Liver (tissue), 8 donors: ENCODE measurements at regions not wholly inside any gene's neighbourhood (a gene's known extent, or its start where the extent isn't known, plus 50 kb on each side); places are given as distances from the start of the nearest gene placed in this dataset.

Experiments
- DNase-seq: peaks from one replicate; pipeline ENCODE4 v3.0.0-alpha.2; 2017; ENCODE audit warnings: low spot score
- H3K27ac ChIP-seq, 2 donors: one replicate each; pipeline ENCODE4 v1.7.0; 2013; ENCODE audit warnings: inconsistent platforms in 2 of 2, low read length in 2 of 2, control low read depth in 1 of 2, low read depth in 1 of 2, mild to moderate bottlenecking in 1 of 2
- H3K27me3 ChIP-seq, 4 donors: one replicate each; pipeline versions ENCODE4 v1.6.1 to v1.7.0; 2013; ENCODE audit warnings: low read length in 3 of 4, inconsistent platforms in 1 of 4, mild to moderate bottlenecking in 1 of 4, moderate library complexity in 1 of 4; ENCODE audit not compliant: control insufficient read depth in 4 of 4, insufficient read depth in 4 of 4
- H3K36me3 ChIP-seq, 4 donors: one replicate each; pipeline versions ENCODE4 v1.6.1 to v1.7.0; 2013; ENCODE audit warnings: low read length in 3 of 4, mild to moderate bottlenecking in 3 of 4, low read depth in 1 of 4, moderate library complexity in 1 of 4; ENCODE audit not compliant: control insufficient read depth in 4 of 4, insufficient read depth in 3 of 4
- H3K4me1 ChIP-seq, 4 donors: one replicate each; pipeline versions ENCODE4 v1.6.1 to v1.7.0; 2013; ENCODE audit warnings: low read length in 3 of 4, mild to moderate bottlenecking in 3 of 4, moderate library complexity in 1 of 4; ENCODE audit not compliant: control insufficient read depth in 4 of 4, insufficient read depth in 4 of 4
- H3K4me3 ChIP-seq, 3 donors: one replicate each; pipeline versions ENCODE4 v1.6.1 to v1.7.0; 2013; ENCODE audit warnings: low read length in 3 of 3, control low read depth in 1 of 3, low read depth in 1 of 3, mild to moderate bottlenecking in 1 of 3
- H3K9ac ChIP-seq, 2 donors: one replicate each; pipeline ENCODE4 v1.7.0; 2013; ENCODE audit warnings: low read length in 2 of 2, mild to moderate bottlenecking in 2 of 2, moderate library complexity in 2 of 2, control low read depth in 1 of 2, low read depth in 1 of 2
- H3K9me3 ChIP-seq, 4 donors: one replicate each; pipeline versions ENCODE4 v1.6.1 to v1.7.0; 2013; ENCODE audit warnings: low read length in 3 of 4; ENCODE audit not compliant: control insufficient read depth in 4 of 4
- EGR1 ChIP-seq, 2 donors: IDR thresholded peaks; 2 replicates each; pipeline ENCODE4 v1.6.1; 2016 to 2018; ENCODE audit warnings: antibody characterized with exemption in 2 of 2, low read depth in 2 of 2
- FOXA1 ChIP-seq: IDR thresholded peaks from 2 replicates; pipeline ENCODE4 v1.6.1; 2016; ENCODE audit warnings: antibody characterized with exemption
- FOXA2 ChIP-seq: IDR thresholded peaks from 2 replicates; pipeline ENCODE4 v1.6.1; 2016; ENCODE audit warnings: antibody characterized with exemption
- GABPA ChIP-seq, 2 donors: IDR thresholded peaks in 1 of 2; conservative IDR thresholded peaks in 1 of 2; 2 replicates each; pipeline ENCODE4 v1.6.1; 2016; ENCODE audit warnings: antibody characterized with exemption in 2 of 2, mild to moderate bottlenecking in 1 of 2, moderate library complexity in 1 of 2
- HNF4A ChIP-seq, 2 donors: conservative IDR thresholded peaks; 2 replicates each; pipeline ENCODE4 v1.6.1; 2016; ENCODE audit warnings: antibody characterized with exemption in 2 of 2, mild to moderate bottlenecking in 2 of 2
- HNF4G ChIP-seq: IDR thresholded peaks from 2 replicates; pipeline ENCODE4 v1.6.1; 2016; ENCODE audit warnings: antibody characterized with exemption
- JUND ChIP-seq, 2 donors: IDR thresholded peaks; 2 replicates each; pipeline ENCODE4 v1.6.1; 2016; ENCODE audit warnings: antibody characterized with exemption in 2 of 2
- NR2F2 ChIP-seq: IDR thresholded peaks from 2 replicates; pipeline ENCODE4 v1.6.1; 2016; ENCODE audit warnings: antibody characterized with exemption
- RAD21 ChIP-seq, 2 donors: IDR thresholded peaks; 2 replicates each; pipeline ENCODE4 v1.6.1; 2016; ENCODE audit warnings: antibody characterized with exemption in 2 of 2, mild to moderate bottlenecking in 2 of 2
- RXRA ChIP-seq, 2 donors: IDR thresholded peaks; 2 replicates each; pipeline ENCODE4 v1.6.1; 2017 to 2018; ENCODE audit warnings: antibody characterized with exemption in 2 of 2, mild to moderate bottlenecking in 1 of 2
- SP1 ChIP-seq: IDR thresholded peaks from 2 replicates; pipeline ENCODE4 v1.6.1; 2018; ENCODE audit warnings: antibody characterized with exemption, mild to moderate bottlenecking
- TAF1 ChIP-seq: conservative IDR thresholded peaks from 2 replicates; pipeline ENCODE4 v1.6.1; 2016; ENCODE audit warnings: antibody characterized with exemption, mild to moderate bottlenecking
- YY1 ChIP-seq: IDR thresholded peaks from 2 replicates; pipeline ENCODE4 v1.6.1; 2016; ENCODE audit warnings: antibody characterized with exemption, mild to moderate bottlenecking
- WGBS: extraction: QIAGEN DNeasy Blood & Tissue Kit; methylation state at CpG from one replicate; pipeline ENCODE4 v1.1.7; 2013; 5-methylcytosine and 5-hydroxymethylcytosine counted together
- TF ChIP-seq, protein P1 (sequence below): IDR thresholded peaks from 2 replicates; pipeline ENCODE4 v1.6.1; 2016; ENCODE audit warnings: antibody characterized with exemption
- TF ChIP-seq, protein P2 (sequence below): IDR thresholded peaks from 2 replicates; pipeline ENCODE4 v1.6.1; 2016; ENCODE audit warnings: antibody characterized with exemption
- TF ChIP-seq, protein P3 (sequence below): IDR thresholded peaks from 2 replicates; pipeline ENCODE4 v1.6.1; 2016; ENCODE audit warnings: antibody characterized with exemption
- TF ChIP-seq, protein P4 (sequence below): fragments of 150-350 bp; IDR thresholded peaks from 2 replicates; pipeline ENCODE4 v1.5.1; 2017; ENCODE audit warnings: improper control_type of control experiment, low read depth, low read length; ENCODE audit not compliant: missing input control
- TF ChIP-seq, protein P5 (sequence below): IDR thresholded peaks from 2 replicates; pipeline ENCODE4 v1.6.1; 2016; ENCODE audit warnings: antibody characterized with exemption, mild to moderate bottlenecking
- donor health status: healthy.
- donor health status: healthy.
- donor health status: healthy.
- donor health status: healthy.
- donor health status: healthy.

DNA sequence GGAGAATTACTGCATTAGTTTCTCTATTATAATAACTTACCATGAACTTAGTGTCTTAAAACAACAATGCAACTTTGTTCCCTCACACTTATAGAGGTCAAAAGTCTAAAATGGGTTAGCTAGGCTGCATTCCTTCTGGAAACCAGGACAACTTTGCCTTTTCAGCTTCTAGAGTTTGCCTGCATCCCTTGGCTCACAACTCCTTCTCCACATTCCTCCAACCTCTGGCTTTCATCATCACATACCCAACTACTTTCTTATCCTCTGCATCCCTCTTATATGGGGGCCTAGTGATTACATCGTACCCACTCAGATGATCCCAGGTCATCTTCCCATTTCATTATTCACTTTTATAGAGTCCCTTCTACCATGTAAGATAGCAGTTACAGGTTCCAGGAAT is 251.1 kb downstream of the C12orf50 start:
- Histone ChIP-seq H3K9me3 (peaks cover 0 to 2% (median 1%) of the 10 kb centered on the region in 4 donors), H3K4me1 (no peaks in the 10 kb centered on the region), H3K9ac (no peak overlapping the region), H3K27me3 (no peaks in the 10 kb centered on the region), H3K36me3 (no peaks in the 10 kb centered on the region), H3K27ac (no peak overlapping the region), H3K4me3 (no peak overlapping the region)
- no peak for DNase-seq
- 84% methylated on average over 1 of the region's 1 CpG for WGBS
- TF ChIP-seq, protein P1, sequence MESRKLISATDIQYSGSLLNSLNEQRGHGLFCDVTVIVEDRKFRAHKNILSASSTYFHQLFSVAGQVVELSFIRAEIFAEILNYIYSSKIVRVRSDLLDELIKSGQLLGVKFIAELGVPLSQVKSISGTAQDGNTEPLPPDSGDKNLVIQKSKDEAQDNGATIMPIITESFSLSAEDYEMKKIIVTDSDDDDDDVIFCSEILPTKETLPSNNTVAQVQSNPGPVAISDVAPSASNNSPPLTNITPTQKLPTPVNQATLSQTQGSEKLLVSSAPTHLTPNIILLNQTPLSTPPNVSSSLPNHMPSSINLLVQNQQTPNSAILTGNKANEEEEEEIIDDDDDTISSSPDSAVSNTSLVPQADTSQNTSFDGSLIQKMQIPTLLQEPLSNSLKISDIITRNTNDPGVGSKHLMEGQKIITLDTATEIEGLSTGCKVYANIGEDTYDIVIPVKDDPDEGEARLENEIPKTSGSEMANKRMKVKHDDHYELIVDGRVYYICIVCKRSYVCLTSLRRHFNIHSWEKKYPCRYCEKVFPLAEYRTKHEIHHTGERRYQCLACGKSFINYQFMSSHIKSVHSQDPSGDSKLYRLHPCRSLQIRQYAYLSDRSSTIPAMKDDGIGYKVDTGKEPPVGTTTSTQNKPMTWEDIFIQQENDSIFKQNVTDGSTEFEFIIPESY: no peak
- no peak for TF ChIP-seq YY1
- TF ChIP-seq, protein P2, sequence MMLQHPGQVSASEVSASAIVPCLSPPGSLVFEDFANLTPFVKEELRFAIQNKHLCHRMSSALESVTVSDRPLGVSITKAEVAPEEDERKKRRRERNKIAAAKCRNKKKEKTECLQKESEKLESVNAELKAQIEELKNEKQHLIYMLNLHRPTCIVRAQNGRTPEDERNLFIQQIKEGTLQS: no peak
- TF ChIP-seq RAD21 (IDR thresholded peaks at IDR 0.05): no peak
- TF ChIP-seq, protein P3, sequence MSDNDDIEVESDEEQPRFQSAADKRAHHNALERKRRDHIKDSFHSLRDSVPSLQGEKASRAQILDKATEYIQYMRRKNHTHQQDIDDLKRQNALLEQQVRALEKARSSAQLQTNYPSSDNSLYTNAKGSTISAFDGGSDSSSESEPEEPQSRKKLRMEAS: no peak
- no peak for TF ChIP-seq RXRA (IDR thresholded peaks at IDR 0.05)
- no peak for TF ChIP-seq SP1
- TF ChIP-seq JUND (IDR thresholded peaks at IDR 0.05): no peak
- no peak for TF ChIP-seq FOXA1
- no peak for TF ChIP-seq FOXA2
- TF ChIP-seq, protein P4, sequence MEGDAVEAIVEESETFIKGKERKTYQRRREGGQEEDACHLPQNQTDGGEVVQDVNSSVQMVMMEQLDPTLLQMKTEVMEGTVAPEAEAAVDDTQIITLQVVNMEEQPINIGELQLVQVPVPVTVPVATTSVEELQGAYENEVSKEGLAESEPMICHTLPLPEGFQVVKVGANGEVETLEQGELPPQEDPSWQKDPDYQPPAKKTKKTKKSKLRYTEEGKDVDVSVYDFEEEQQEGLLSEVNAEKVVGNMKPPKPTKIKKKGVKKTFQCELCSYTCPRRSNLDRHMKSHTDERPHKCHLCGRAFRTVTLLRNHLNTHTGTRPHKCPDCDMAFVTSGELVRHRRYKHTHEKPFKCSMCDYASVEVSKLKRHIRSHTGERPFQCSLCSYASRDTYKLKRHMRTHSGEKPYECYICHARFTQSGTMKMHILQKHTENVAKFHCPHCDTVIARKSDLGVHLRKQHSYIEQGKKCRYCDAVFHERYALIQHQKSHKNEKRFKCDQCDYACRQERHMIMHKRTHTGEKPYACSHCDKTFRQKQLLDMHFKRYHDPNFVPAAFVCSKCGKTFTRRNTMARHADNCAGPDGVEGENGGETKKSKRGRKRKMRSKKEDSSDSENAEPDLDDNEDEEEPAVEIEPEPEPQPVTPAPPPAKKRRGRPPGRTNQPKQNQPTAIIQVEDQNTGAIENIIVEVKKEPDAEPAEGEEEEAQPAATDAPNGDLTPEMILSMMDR: no peak
- no peak for TF ChIP-seq TAF1
- TF ChIP-seq, protein P5, sequence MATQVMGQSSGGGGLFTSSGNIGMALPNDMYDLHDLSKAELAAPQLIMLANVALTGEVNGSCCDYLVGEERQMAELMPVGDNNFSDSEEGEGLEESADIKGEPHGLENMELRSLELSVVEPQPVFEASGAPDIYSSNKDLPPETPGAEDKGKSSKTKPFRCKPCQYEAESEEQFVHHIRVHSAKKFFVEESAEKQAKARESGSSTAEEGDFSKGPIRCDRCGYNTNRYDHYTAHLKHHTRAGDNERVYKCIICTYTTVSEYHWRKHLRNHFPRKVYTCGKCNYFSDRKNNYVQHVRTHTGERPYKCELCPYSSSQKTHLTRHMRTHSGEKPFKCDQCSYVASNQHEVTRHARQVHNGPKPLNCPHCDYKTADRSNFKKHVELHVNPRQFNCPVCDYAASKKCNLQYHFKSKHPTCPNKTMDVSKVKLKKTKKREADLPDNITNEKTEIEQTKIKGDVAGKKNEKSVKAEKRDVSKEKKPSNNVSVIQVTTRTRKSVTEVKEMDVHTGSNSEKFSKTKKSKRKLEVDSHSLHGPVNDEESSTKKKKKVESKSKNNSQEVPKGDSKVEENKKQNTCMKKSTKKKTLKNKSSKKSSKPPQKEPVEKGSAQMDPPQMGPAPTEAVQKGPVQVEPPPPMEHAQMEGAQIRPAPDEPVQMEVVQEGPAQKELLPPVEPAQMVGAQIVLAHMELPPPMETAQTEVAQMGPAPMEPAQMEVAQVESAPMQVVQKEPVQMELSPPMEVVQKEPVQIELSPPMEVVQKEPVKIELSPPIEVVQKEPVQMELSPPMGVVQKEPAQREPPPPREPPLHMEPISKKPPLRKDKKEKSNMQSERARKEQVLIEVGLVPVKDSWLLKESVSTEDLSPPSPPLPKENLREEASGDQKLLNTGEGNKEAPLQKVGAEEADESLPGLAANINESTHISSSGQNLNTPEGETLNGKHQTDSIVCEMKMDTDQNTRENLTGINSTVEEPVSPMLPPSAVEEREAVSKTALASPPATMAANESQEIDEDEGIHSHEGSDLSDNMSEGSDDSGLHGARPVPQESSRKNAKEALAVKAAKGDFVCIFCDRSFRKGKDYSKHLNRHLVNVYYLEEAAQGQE: no peak
- TF ChIP-seq NR2F2: no peak
- no peak for TF ChIP-seq HNF4A (conservative IDR thresholded peaks at IDR 0.05)
- TF ChIP-seq EGR1 (IDR thresholded peaks at IDR 0.05; ENCODE audit: low read depth in 2 of 2): no peak
- TF ChIP-seq GABPA (IDR thresholded peaks at IDR 0.05 in 1 of 2, conservative IDR thresholded peaks at IDR 0.05 in 1 of 2): no peak
- no peak for TF ChIP-seq HNF4G
